Right lobe of liver (tissue), 6 donors: ENCODE measurements at regions not wholly inside any gene's neighbourhood (a gene's known extent, or its start where the extent isn't known, plus 50 kb on each side); places are given as distances from the start of the nearest gene placed in this dataset.

ENCODE experiments used
- ATAC-seq, 4 donors: fragments of 200-7000 bp; cut with Tn5 transposase; one replicate each; pipeline ENCODE4 v1.9.1; 2020; ENCODE audit warnings: mild to moderate bottlenecking in 4 of 4, moderate library complexity in 4 of 4
- DNase-seq, 3 donors: peaks; one replicate each; pipeline ENCODE4 v3.0.0-alpha.2; 2020
- H3K27ac ChIP-seq, 3 donors: fragments of 200-600 bp; one replicate each; pipeline ENCODE4 v1.8.0; 2022
- H3K27me3 ChIP-seq, 2 donors: fragments of 200-600 bp; one replicate each; pipeline ENCODE4 v1.8.0; 2022
- H3K36me3 ChIP-seq, 4 donors: fragments of 200-600 bp; sonication (generic) in 1 of 4; one replicate each; pipeline versions ENCODE4 v1.5.1 to v1.8.0; 2017 to 2022; ENCODE audit warnings: control low read depth in 1 of 4
- H3K4me1 ChIP-seq, 4 donors: fragments of 200-600 bp; sonication (generic) in 1 of 4; one replicate each; pipeline versions ENCODE4 v1.5.1 to v1.8.0; 2017 to 2022; ENCODE audit warnings: control low read depth in 1 of 4
- H3K4me3 ChIP-seq, 3 donors: fragments of 200-600 bp; one replicate each; pipeline ENCODE4 v1.8.0; 2022
- H3K9me3 ChIP-seq, 4 donors: fragments of 200-600 bp; sonication (generic) in 1 of 4; one replicate each; pipeline versions ENCODE4 v1.5.1 to v1.8.0; 2017 to 2022; ENCODE audit warnings: control low read depth in 1 of 4
- POLR2A ChIP-seq: fragments of 450-650 bp; IDR thresholded peaks from one replicate; pipeline ENCODE4 v1.6.1; 2017; ENCODE audit warnings: antibody characterized with exemption, mild to moderate bottlenecking
- WGBS: methylation state at CpG from one replicate; pipeline ENCODE4 v1.1.6; 2018; ENCODE audit warnings: low coverage, low lambda C conversion rate; ENCODE audit not compliant: insufficient coverage; ENCODE audit errors: missing lambda C conversion rate; 5-methylcytosine and 5-hydroxymethylcytosine counted together
- intact Hi-C, 2 donors: fragments of 100-400 bp; cut with DNase I; formaldehyde crosslinking; loops; one replicate each; pipeline versions ENCODE4 v1.11.2 to v1.14.1; 2022
- TF ChIP-seq, protein P1 (sequence below), 4 donors: fragments of 200-600 bp in 3 of 4; fragments of 450-650 bp in 1 of 4; IDR thresholded peaks; one replicate each; pipeline versions ENCODE4 v1.5.1 to v1.8.0; 2016 to 2022; ENCODE audit warnings: antibody characterized with exemption in 4 of 4, mild to moderate bottlenecking in 2 of 4
- donor health status: DM: no; HTN: yes; CAD: no.
- donor health status: DM: no; HTN: no; CAD: no.
- donor health status: DM: no; HTN: no; CAD: no.
- donor health status: DM: no; HTN: yes; CAD: no.
- donor health status: DM: no; HTN: yes; CAD: no.

GRCh38 chr9:87062746-87063145 is 115.4 kb upstream of the GAS1 start:
- H3K9me3 ChIP-seq, result no peaks in the 10 kb centered on the region
- no peak for ATAC-seq
- no peak overlapping the region for H3K27ac ChIP-seq

DNA sequence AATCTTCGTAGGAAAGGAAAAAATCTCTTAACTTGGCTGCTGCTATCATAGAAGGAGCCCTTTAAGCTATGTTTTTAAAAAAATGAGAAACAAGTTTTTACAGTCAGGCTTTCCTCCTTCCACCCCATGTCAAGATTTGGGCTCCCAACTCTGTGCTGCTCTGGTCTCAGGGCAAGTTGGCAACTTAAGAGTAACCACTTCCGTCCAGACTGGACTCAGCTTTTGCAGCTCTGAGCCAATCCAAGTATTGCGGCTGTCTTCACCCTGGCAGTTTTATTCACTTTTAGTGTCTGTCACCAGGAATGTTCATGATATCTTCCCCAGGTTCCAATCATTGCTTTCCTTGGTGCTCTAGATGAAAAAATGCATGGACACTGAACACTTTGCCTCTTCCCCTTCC is 115.9 kb upstream of the GAS1 start:
- H3K4me3 ChIP-seq, result no peak overlapping the region
- H3K27ac ChIP-seq, result no peak overlapping the region
- TF ChIP-seq, protein P1, sequence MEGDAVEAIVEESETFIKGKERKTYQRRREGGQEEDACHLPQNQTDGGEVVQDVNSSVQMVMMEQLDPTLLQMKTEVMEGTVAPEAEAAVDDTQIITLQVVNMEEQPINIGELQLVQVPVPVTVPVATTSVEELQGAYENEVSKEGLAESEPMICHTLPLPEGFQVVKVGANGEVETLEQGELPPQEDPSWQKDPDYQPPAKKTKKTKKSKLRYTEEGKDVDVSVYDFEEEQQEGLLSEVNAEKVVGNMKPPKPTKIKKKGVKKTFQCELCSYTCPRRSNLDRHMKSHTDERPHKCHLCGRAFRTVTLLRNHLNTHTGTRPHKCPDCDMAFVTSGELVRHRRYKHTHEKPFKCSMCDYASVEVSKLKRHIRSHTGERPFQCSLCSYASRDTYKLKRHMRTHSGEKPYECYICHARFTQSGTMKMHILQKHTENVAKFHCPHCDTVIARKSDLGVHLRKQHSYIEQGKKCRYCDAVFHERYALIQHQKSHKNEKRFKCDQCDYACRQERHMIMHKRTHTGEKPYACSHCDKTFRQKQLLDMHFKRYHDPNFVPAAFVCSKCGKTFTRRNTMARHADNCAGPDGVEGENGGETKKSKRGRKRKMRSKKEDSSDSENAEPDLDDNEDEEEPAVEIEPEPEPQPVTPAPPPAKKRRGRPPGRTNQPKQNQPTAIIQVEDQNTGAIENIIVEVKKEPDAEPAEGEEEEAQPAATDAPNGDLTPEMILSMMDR (IDR thresholded peaks at IDR 0.05), result no peak
- no peak for TF ChIP-seq POLR2A
- no peaks in the 10 kb centered on the region for H3K4me1 ChIP-seq
- intact Hi-C loops, result no loop called here
- ATAC-seq (no peak), DNase-seq (no peak)
- WGBS, result 78% methylated on average over 3 of the region's 3 CpGs
- no peaks in the 10 kb centered on the region for H3K9me3 ChIP-seq
- no peaks in the 10 kb centered on the region for H3K27me3 ChIP-seq
- H3K36me3 ChIP-seq, result no peaks in the 10 kb centered on the region

More at GRCh38 chr9:87062746-87063145, 115.4 kb upstream of the GAS1 start:
- no peak for DNase-seq
- Histone ChIP-seq H3K27me3 (no peaks in the 10 kb centered on the region), H3K4me3 (no peak overlapping the region), H3K4me1 (no peaks in the 10 kb centered on the region), H3K36me3 (no peaks in the 10 kb centered on the region)
- TF ChIP-seq, protein P1 (IDR thresholded peaks at IDR 0.05), result no peak
- TF ChIP-seq POLR2A, result no peak
- intact Hi-C loops, result no loop called here

DNA sequence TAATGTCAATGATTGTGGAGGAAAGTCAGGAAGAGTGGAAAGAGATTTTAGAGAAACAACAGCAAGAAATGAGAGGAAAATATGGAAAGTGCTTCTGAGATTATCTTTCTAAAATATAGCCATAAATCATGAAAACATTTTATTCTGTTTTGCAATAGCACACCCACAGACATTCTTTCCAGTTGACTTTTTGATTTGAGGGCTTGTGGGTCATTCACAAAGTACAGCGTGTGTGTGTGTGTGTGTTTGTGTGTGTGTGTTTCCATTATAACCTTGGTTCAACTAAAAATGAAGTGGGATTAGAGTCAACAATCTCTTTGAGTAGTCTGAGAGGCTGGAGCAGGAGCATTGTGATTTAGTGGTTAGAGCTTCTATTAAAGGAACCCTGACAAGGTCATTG is 116.6 kb upstream of the GAS1 start:
- Histone ChIP-seq H3K36me3 (no peaks in the 10 kb centered on the region), H3K9me3 (no peaks in the 10 kb centered on the region), H3K27ac (no peak overlapping the region), H3K27me3 (no peaks in the 10 kb centered on the region), H3K4me1 (no peaks in the 10 kb centered on the region), H3K4me3 (no peak overlapping the region)
- TF ChIP-seq, protein P1 (IDR thresholded peaks at IDR 0.05), result no peak
- no peak for TF ChIP-seq POLR2A
- ATAC-seq, result no peak
- 46% methylated on average over 1 of the region's 1 CpG for WGBS
- intact Hi-C loops, result no loop called here
- no peak for DNase-seq

GRCh38 chr9:87064311-87064710 is 117.0 kb upstream of the GAS1 start:
- Histone ChIP-seq H3K9me3 (no peaks in the 10 kb centered on the region), H3K27ac (no peak overlapping the region), H3K36me3 (no peaks in the 10 kb centered on the region), H3K4me3 (no peak overlapping the region), H3K27me3 (no peaks in the 10 kb centered on the region), H3K4me1 (no peaks in the 10 kb centered on the region)
- no peak for TF ChIP-seq POLR2A
- TF ChIP-seq, protein P1 (IDR thresholded peaks at IDR 0.05), result no peak
- no peak for ATAC-seq
- intact Hi-C loops, result no loop called here
- WGBS, result 57% methylated on average over 4 of the region's 4 CpGs
- DNase-seq, result no peak

GRCh38 chr9:87065981-87066380 is 118.7 kb upstream of the GAS1 start:
- Histone ChIP-seq H3K36me3 (no peaks in the 10 kb centered on the region), H3K9me3 (no peaks in the 10 kb centered on the region), H3K27me3 (no peaks in the 10 kb centered on the region), H3K27ac (no peak overlapping the region), H3K4me1 (no peaks in the 10 kb centered on the region), H3K4me3 (no peak overlapping the region)
- DNase-seq, result no peak
- ATAC-seq, result no peak
- 74% methylated on average over 4 of the region's 4 CpGs for WGBS
- intact Hi-C loops, result no loop called here
- TF ChIP-seq, protein P1 (IDR thresholded peaks at IDR 0.05), result no peak
- TF ChIP-seq POLR2A, result no peak
